ENCODE measurements at regions not wholly inside any gene's neighbourhood (a gene's known extent, or its start where the extent isn't known, plus 50 kb on each side); places are given as distances from the start of the nearest gene placed in this dataset.
A peak's percentile ranks its signal among the peaks of the same experiment; 100 is the strongest.

DNA sequence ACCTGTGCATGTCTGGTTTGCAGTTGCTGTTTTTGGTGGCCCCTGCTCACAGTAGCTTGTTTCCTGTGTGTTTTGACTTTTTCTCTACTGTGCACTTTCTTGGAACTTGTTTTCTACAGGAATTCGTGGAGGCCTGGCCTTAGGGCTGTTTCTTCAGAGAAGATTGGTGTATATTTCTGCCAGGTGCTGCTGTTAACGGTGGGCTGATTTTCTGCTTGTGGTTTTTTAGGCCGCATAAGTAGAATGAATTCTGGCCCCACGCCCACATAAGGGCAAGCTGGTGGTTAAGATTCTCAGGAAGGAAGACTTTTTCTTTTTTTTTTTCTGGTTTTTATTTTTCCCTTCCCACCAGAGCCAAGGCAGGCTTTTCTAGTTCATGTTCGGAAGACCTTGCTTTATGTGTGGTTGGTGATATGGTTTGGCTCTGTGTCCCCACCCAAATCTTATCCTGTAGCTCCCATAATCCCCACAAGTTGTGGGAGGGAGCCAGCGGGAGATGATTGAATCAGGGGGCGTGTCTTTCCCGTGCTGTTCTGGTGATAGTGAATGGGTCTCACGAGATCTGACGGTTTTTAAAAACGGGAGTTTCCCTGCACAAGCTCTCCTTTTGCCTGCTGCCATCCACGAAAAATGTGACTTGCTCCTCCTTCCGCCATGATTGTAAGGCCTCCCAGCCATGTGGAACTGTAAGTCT, 71.5 kb upstream of the DISP3 start:
- DNase-seq (ENCODE audit: low read depth in 2 of 3, low spot score in 2 of 3): peak in 2 of 3 donors; percentile 43 to 80

GRCh38 chr1:11412141-11412540, 66.8 kb upstream of the DISP3 start:
- DNase-seq (ENCODE audit: low read depth in 2 of 3, low spot score in 2 of 3): no peak

DNA sequence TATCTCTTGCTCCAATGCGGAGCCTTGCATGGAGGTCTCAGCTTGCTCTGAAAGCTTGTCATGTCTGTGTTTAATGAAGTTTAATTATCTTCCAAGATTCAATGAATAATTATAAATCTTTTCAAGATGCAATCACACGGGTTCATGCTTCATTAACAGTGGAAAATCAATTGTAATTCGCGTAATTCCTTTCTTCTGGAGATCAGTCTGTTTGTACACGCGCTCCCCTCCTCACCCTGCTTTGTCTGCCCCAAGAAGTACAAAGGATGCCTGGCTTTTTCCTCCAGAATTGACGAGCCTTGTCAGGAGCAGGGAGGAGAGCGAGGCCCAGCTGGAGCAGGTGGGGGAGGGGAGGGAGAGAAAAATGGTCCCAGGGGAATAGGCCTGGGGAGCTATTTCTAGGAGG, 65.0 kb upstream of the DISP3 start:
- no peak for DNase-seq (ENCODE audit: low read depth in 2 of 3, low spot score in 2 of 3)

- no peak for DNase-seq (ENCODE audit: low read depth in 2 of 3, low spot score in 2 of 3)
Observed at GRCh38 chr1:11414926-11415538, 63.9 kb upstream of the DISP3 start.

DNA sequence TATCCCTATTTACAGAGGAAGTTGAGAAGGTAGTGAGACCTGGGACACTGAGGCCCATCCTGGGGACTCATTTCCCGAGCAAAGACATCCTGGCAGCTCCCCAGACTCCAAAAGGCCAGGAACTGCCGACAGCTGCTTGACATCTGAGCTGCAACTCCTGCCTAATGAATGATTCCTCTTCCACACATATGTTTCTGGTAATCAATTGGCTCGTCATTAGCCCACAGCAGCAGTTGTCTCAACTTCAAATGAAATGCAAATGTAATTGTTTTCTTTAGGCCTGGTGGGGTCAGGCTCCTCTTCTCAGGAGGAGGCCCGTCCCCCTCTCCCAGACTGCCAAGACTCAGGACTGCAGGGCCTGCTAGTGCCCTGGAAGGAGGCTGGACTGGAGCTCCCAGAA, 61.8 kb upstream of the DISP3 start:
- DNase-seq (ENCODE audit: low read depth in 2 of 3, low spot score in 2 of 3): no peak

DNA sequence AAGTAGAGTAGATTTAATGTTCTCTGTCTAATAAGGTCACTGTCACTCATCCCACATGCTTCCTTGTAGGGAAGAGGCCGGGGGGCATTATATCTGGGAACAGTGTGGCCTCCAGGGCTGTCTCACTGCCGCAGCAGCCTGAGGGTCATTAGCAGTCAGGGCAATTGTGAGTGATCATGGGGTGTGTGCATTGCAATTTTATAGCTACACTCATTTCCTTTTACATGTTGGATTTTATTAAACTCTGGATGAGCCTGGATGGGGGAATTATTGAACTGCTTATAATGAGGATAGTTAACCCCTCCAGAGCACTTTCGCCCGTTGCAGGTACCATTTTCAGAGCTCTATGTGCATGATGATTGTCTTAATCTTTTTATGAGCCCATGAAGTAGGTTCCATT, 60.9 kb upstream of the DISP3 start:
- DNase-seq (ENCODE audit: low read depth in 2 of 3, low spot score in 2 of 3): no peak

DNA sequence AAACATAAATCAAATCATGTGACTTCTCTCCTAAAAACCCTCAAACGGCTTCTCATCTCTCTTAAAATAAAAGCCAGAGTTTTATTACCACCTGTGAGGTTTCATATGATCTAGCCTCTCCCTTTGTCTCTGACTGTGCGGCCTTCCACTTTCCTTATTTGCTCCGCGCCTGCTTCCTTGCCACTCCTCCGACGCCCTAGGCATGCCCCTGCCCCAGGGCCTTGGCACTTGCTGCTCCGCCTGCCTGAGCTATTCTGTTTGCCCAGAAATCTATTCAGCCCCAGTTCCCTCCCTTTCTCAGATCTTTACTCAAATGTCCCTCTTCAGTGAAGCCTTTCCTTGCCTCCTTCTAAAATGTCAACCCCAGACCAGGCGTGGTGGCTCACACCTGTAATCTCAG, 57.5 kb upstream of the DISP3 start:
- DNase-seq (ENCODE audit: low read depth in 2 of 3, low spot score in 2 of 3): no peak

- DNase-seq (ENCODE audit: low read depth in 2 of 3, low spot score in 2 of 3): no peak
Observed at GRCh38 chr1:11422686-11423085, 56.3 kb upstream of the DISP3 start.

DNA sequence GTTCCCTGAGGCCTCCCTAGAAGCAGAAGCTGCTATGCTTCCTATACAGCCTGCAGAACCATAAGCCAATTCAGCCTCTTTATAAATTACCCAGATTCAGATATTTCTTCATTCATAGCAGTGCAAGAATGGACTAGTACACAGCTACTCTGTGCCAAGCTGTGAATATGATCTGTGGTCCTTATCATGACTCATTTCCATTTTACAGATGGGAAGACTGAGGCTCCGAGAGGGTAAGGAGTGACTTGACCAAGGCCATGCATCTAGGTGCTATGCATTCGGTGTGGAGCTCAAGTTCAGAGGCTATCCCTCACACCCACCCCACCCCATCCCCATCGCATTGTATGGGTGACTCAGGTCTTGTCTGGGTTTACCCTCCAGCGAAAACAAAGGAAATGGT, 52.3 kb upstream of the DISP3 start:
- DNase-seq (ENCODE audit: low read depth in 2 of 3, low spot score in 2 of 3): no peak

DNA sequence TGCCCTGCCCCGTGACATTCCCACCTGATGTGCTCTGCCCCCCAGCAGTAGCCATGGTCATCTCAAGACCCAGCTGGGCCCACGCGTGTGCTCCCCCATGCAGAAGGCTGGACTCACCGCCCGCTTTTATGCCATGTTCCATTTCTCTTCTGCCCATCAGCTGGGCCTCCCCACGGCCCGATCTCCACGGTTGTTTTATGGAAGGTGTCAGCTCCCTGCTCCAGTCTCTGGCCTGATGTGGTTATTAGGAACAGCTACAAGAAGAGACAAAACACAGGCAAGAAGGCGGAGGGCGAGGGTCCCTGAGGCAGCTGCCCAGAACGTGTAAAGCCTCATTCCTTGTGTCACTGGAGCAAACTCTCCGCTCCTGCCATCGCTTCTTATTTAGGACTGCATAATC, 50.2 kb upstream of the DISP3 start:
- no peak for DNase-seq (ENCODE audit: low read depth in 2 of 3, low spot score in 2 of 3)
